ENCODE measurements at regions not wholly inside any gene's neighbourhood (a gene's known extent, or its start where the extent isn't known, plus 50 kb on each side); places are given as distances from the start of the nearest gene placed in this dataset.

DNA sequence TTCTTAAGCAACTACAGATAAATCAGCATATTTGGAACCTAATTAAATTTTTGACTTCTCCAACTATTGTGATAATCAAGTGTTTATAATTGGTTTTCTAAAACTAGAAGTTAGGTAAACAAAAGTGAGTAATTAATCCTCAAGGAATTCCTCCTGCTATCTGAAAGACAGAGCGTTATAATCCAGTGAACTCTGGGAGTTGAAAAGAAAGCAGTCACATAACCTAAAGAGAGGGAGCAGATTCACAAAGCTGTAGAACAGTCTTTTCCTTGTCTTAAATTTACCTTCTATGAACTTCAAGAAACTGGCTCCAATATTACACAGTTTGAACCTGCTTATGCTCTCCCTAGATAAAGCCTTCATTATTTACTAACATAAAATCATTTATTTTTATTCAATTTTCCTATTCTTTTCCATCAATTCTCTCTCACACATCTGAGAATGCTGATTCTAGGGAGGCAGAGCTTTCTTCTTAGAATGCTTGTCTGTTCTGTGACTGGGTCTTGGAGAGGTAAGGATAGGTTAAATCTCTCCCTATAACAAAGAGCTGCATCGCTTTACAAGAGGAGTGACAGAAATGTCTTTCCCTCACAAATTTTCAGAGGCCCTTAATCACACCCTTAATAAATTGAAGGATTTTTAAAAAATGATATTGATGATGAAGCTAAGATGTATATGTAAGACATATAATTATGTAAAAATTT is 132.8 kb downstream of the TUSC7 start:
- Histone ChIP-seq H2BK12ac (ENCODE audit: low read length in 2 of 2) (no peak overlapping the region), H3K27ac (ENCODE audit: low read length, poor library complexity, severe bottlenecking) (no peak overlapping the region), H3K79me1 (replicated peaks; ENCODE audit: low read length, poor library complexity, severe bottlenecking) (no peaks in the 10 kb centered on the region), H3K9me3 (ENCODE audit: control insufficient read depth, low read length) (no peaks in the 10 kb centered on the region), H3K23ac (ENCODE audit: low read length in 2 of 2) (no peak overlapping the region), H2AFZ (ENCODE audit: low read depth, low read length) (no peak overlapping the region), H2AK5ac (ENCODE audit: low read length, severe bottlenecking) (no peak overlapping the region), H4K91ac (ENCODE audit: low read length) (no peak overlapping the region), H3K4me3 (ENCODE audit: insufficient read depth in 1 of 2, low read depth in 1 of 2, low read length in 2 of 2) (no peak overlapping the region), H2BK120ac (ENCODE audit: low read depth, low read length) (no peak overlapping the region), H4K8ac (ENCODE audit: low read length) (no peak overlapping the region), H3K18ac (ENCODE audit: low read depth in 1 of 2, low read length in 2 of 2) (no peak overlapping the region), H3K27me3 (ENCODE audit: control insufficient read depth in 1 of 2, insufficient read depth in 1 of 2, low read length in 2 of 2) (no peaks in the 10 kb centered on the region), H3K4ac (ENCODE audit: low read depth in 1 of 2, low read length in 2 of 2) (no peak overlapping the region), H2BK5ac (ENCODE audit: low read depth, low read length, poor library complexity, severe bottlenecking) (no peak overlapping the region), H3K4me2 (ENCODE audit: low read length, poor library complexity, severe bottlenecking) (no peak overlapping the region), H3K36me3 (ENCODE audit: control insufficient read depth in 1 of 2, insufficient read depth in 2 of 2, low read depth in 1 of 2, low read length in 2 of 2) (no peaks in the 10 kb centered on the region), H3K14ac (ENCODE audit: low read length in 2 of 2) (no peak overlapping the region), H3K4me1 (ENCODE audit: control insufficient read depth, insufficient read depth, low read depth, low read length) (no peaks in the 10 kb centered on the region), H2BK15ac (ENCODE audit: low read depth, poor library complexity, severe bottlenecking) (no peak overlapping the region), H3K9ac (ENCODE audit: low read length) (no peak overlapping the region)
- DNase-seq = no peak
- 71% methylated on average over 1 of the region's 2 CpGs for WGBS

DNA sequence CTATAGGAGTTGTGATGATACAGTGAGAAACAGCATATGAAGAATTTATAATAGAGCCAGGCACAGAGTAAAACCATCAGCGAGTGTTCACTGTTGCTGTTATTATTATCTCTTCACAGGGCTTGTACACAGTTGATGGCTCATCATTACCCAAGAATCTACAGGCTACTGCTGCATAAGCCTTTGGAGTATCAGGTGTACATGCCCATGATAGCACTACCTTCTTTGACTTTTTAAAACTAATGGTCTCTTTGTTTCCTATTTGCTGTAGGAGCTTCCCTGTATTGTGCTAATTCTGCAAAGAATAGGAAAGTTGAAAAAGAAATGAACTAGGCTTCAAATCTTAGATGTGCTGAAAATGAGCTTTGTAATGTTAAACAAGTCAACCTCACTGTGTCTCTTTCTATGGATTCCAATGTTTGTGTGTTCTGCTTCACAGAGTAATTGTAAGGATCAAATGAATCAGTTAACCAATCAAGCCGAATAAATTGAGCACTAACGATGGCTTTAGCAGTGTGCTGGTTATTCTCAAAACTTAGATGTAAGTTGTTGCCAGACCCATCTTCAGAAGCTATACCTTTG is 138.8 kb downstream of the TUSC7 start:
- H3K9ac ChIP-seq (ENCODE audit: low read length) = no peak overlapping the region
- H3K4me3 ChIP-seq (ENCODE audit: insufficient read depth in 1 of 2, low read depth in 1 of 2, low read length in 2 of 2) = no peak overlapping the region
- 80% methylated on average over 3 of the region's 3 CpGs for WGBS
- H2BK5ac ChIP-seq (ENCODE audit: low read depth, low read length, poor library complexity, severe bottlenecking) = no peak overlapping the region
- H4K91ac ChIP-seq (ENCODE audit: low read length) = no peak overlapping the region
- H3K14ac ChIP-seq (ENCODE audit: low read length in 2 of 2) = no peak overlapping the region
- no peak overlapping the region for H3K27ac ChIP-seq (ENCODE audit: low read length, poor library complexity, severe bottlenecking)
- H3K4ac ChIP-seq (ENCODE audit: low read depth in 1 of 2, low read length in 2 of 2) = no peak overlapping the region
- H3K23ac ChIP-seq (ENCODE audit: low read length in 2 of 2) = no peak overlapping the region
- H2AK5ac ChIP-seq (ENCODE audit: low read length, severe bottlenecking) = no peak overlapping the region
- H2AFZ ChIP-seq (ENCODE audit: low read depth, low read length) = no peak overlapping the region
- no peak overlapping the region for H2BK12ac ChIP-seq (ENCODE audit: low read length in 2 of 2)
- H3K79me1 ChIP-seq (replicated peaks; ENCODE audit: low read length, poor library complexity, severe bottlenecking) = no peaks in the 10 kb centered on the region
- H3K36me3 ChIP-seq (ENCODE audit: control insufficient read depth in 1 of 2, insufficient read depth in 2 of 2, low read depth in 1 of 2, low read length in 2 of 2) = no peaks in the 10 kb centered on the region
- H3K4me2 ChIP-seq (ENCODE audit: low read length, poor library complexity, severe bottlenecking) = no peak overlapping the region
- no peaks in the 10 kb centered on the region for H3K27me3 ChIP-seq (ENCODE audit: control insufficient read depth in 1 of 2, insufficient read depth in 1 of 2, low read length in 2 of 2)
- no peaks in the 10 kb centered on the region for H3K4me1 ChIP-seq (ENCODE audit: control insufficient read depth, insufficient read depth, low read depth, low read length)
- no peak overlapping the region for H2BK120ac ChIP-seq (ENCODE audit: low read depth, low read length)
- no peak overlapping the region for H4K8ac ChIP-seq (ENCODE audit: low read length)
- H3K9me3 ChIP-seq (ENCODE audit: control insufficient read depth, low read length) = no peaks in the 10 kb centered on the region
- no peak for DNase-seq
- H3K18ac ChIP-seq (ENCODE audit: low read depth in 1 of 2, low read length in 2 of 2) = no peak overlapping the region
- no peak overlapping the region for H2BK15ac ChIP-seq (ENCODE audit: low read depth, poor library complexity, severe bottlenecking)

DNA sequence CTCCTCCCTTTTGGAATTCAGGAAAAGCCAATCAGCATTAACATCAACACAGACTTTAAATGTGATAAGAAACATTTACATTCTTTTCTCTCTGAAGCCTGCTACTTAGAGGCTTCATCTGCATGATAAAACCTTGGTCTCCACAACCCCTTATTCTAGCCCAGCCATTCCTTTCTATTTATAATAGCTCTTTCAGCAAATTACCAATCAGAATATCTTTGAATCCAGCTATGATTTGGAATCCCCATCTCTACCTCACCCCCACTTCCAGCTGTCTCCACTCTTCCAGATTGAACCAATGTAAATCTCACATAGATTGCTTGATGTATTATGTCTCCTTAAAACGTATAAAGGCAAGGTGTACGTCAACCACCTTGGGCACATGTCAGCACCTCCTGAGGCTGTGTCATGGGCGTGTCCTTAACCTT is 139.7 kb downstream of the TUSC7 start:
- Histone ChIP-seq H4K91ac (ENCODE audit: low read length) (no peak overlapping the region), H2BK12ac (ENCODE audit: low read length in 2 of 2) (no peak overlapping the region), H2BK120ac (ENCODE audit: low read depth, low read length) (no peak overlapping the region), H3K79me1 (replicated peaks; ENCODE audit: low read length, poor library complexity, severe bottlenecking) (no peaks in the 10 kb centered on the region), H2BK5ac (ENCODE audit: low read depth, low read length, poor library complexity, severe bottlenecking) (no peak overlapping the region), H3K4ac (ENCODE audit: low read depth in 1 of 2, low read length in 2 of 2) (no peak overlapping the region), H3K27ac (ENCODE audit: low read length, poor library complexity, severe bottlenecking) (no peak overlapping the region), H2AFZ (ENCODE audit: low read depth, low read length) (no peak overlapping the region), H3K14ac (ENCODE audit: low read length in 2 of 2) (no peak overlapping the region), H2AK5ac (ENCODE audit: low read length, severe bottlenecking) (no peak overlapping the region), H2BK15ac (ENCODE audit: low read depth, poor library complexity, severe bottlenecking) (no peak overlapping the region), H3K18ac (ENCODE audit: low read depth in 1 of 2, low read length in 2 of 2) (no peak overlapping the region), H3K4me3 (ENCODE audit: insufficient read depth in 1 of 2, low read depth in 1 of 2, low read length in 2 of 2) (no peak overlapping the region), H3K9ac (ENCODE audit: low read length) (no peak overlapping the region), H3K36me3 (ENCODE audit: control insufficient read depth in 1 of 2, insufficient read depth in 2 of 2, low read depth in 1 of 2, low read length in 2 of 2) (no peaks in the 10 kb centered on the region), H4K8ac (ENCODE audit: low read length) (no peak overlapping the region), H3K9me3 (ENCODE audit: control insufficient read depth, low read length) (no peaks in the 10 kb centered on the region), H3K27me3 (ENCODE audit: control insufficient read depth in 1 of 2, insufficient read depth in 1 of 2, low read length in 2 of 2) (no peaks in the 10 kb centered on the region), H3K4me1 (ENCODE audit: control insufficient read depth, insufficient read depth, low read depth, low read length) (no peaks in the 10 kb centered on the region), H3K4me2 (ENCODE audit: low read length, poor library complexity, severe bottlenecking) (no peak overlapping the region), H3K23ac (ENCODE audit: low read length in 2 of 2) (no peak overlapping the region)
- 83% methylated on average over 3 of the region's 3 CpGs for WGBS
- DNase-seq = no peak

DNA sequence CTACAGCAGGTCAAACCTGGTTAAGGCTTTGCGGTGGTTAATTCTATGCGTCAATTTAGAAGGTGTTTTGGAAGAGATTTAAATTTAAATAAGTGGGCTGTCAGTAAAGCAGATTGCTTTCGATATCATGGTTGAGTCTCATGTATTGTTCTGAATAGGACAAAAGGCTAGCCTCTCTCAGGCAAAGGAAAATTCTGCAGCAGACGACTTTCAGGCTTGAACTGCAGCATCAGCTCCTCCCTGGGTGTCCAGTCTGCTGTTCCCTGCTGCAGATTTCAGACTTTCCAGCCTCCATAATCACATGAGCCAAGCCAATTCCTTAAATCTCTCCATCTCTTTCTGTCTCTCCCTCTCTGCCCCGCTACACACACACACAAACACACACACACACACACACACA is 143.2 kb downstream of the TUSC7 start:
- no peak overlapping the region for H3K9ac ChIP-seq (ENCODE audit: low read length)
- no peak overlapping the region for H3K4me3 ChIP-seq (ENCODE audit: insufficient read depth in 1 of 2, low read depth in 1 of 2, low read length in 2 of 2)
- no peak overlapping the region for H3K4ac ChIP-seq (ENCODE audit: low read depth in 1 of 2, low read length in 2 of 2)
- no peak overlapping the region for H2AFZ ChIP-seq (ENCODE audit: low read depth, low read length)
- WGBS = 95% methylated on average over 5 of the region's 5 CpGs
- no peaks in the 10 kb centered on the region for H3K79me1 ChIP-seq (replicated peaks; ENCODE audit: low read length, poor library complexity, severe bottlenecking)
- no peak overlapping the region for H2BK120ac ChIP-seq (ENCODE audit: low read depth, low read length)
- no peak overlapping the region for H2AK5ac ChIP-seq (ENCODE audit: low read length, severe bottlenecking)
- H3K9me3 ChIP-seq (ENCODE audit: control insufficient read depth, low read length) = no peaks in the 10 kb centered on the region
- H3K14ac ChIP-seq (ENCODE audit: low read length in 2 of 2) = no peak overlapping the region
- no peak overlapping the region for H2BK12ac ChIP-seq (ENCODE audit: low read length in 2 of 2)
- H3K23ac ChIP-seq (ENCODE audit: low read length in 2 of 2) = no peak overlapping the region
- H3K27ac ChIP-seq (ENCODE audit: low read length, poor library complexity, severe bottlenecking) = no peak overlapping the region
- no peaks in the 10 kb centered on the region for H3K27me3 ChIP-seq (ENCODE audit: control insufficient read depth in 1 of 2, insufficient read depth in 1 of 2, low read length in 2 of 2)
- H3K36me3 ChIP-seq (ENCODE audit: control insufficient read depth in 1 of 2, insufficient read depth in 2 of 2, low read depth in 1 of 2, low read length in 2 of 2) = no peaks in the 10 kb centered on the region
- no peak overlapping the region for H3K18ac ChIP-seq (ENCODE audit: low read depth in 1 of 2, low read length in 2 of 2)
- no peak for DNase-seq
- H4K8ac ChIP-seq (ENCODE audit: low read length) = no peak overlapping the region
- no peak overlapping the region for H2BK15ac ChIP-seq (ENCODE audit: low read depth, poor library complexity, severe bottlenecking)
- no peak overlapping the region for H2BK5ac ChIP-seq (ENCODE audit: low read depth, low read length, poor library complexity, severe bottlenecking)
- no peaks in the 10 kb centered on the region for H3K4me1 ChIP-seq (ENCODE audit: control insufficient read depth, insufficient read depth, low read depth, low read length)
- no peak overlapping the region for H4K91ac ChIP-seq (ENCODE audit: low read length)
- no peak overlapping the region for H3K4me2 ChIP-seq (ENCODE audit: low read length, poor library complexity, severe bottlenecking)

Data from mesenchymal stem cell (in vitro differentiated cells and primary cell).